IMR-90 (cell line): ENCODE measurements at regions not wholly inside any gene's neighbourhood (a gene's known extent, or its start where the extent isn't known, plus 50 kb on each side); places are given as distances from the start of the nearest gene placed in this dataset.
"Not testable (repeated sequence)": the region's sequence is repeated elsewhere in the genome, so short reads cannot be mapped to it uniquely, and the experiment has no call there.

Experiments used
- ATAC-seq: fragments of 200-7000 bp; cut with Tn5 transposase; 2 replicates; pipeline ENCODE4 v1.9.1; 2020; ENCODE audit warnings: low read depth, mild to moderate bottlenecking, moderate library complexity
- BruUV-seq: library from RNA; stranded (reverse); fragments of 400-500 nt; replicated peaks from 2 replicates; lab custom pipeline; 2021; lab: Mats Ljungman, UMichigan
- CTCF ChIA-PET: fragments of 300-600 bp; formaldehyde crosslinking; extraction: SDS; loops from one replicate; lab custom pipeline; 2021; ENCODE audit warnings: antibody characterized with exemption; lab: Yijun Ruan, JAX
- POLR2A ChIA-PET: fragments of 300-600 bp; sonication (Branson Sonifier 250); formaldehyde crosslinking; loops from one replicate; lab custom pipeline; 2022; ENCODE audit warnings: antibody characterized with exemption; ENCODE audit not compliant: unreplicated experiment; lab: Charles Lee
- DNase-seq: peaks from one replicate; pipeline ENCODE4 v3.0.0; 2013
- H2AFZ ChIP-seq: replicated peaks from 2 replicates; pipeline ENCODE3; 2013; ENCODE audit warnings: low read length, mild to moderate bottlenecking; ENCODE audit not compliant: poor library complexity
- H2AK5ac ChIP-seq: 2 replicates; pipeline ENCODE4 v1.6.1; 2013; ENCODE audit warnings: low read depth, low read length, inconsistent platforms
- H2AK9ac ChIP-seq: replicated peaks from 2 replicates; pipeline ENCODE3; 2013; ENCODE audit warnings: mild to moderate bottlenecking, low read depth, low read length, moderate library complexity; ENCODE audit not compliant: poor library complexity
- H2BK120ac ChIP-seq: 2 replicates; pipeline ENCODE4 v1.6.1; 2013; ENCODE audit warnings: low read depth, low read length, inconsistent platforms
- H2BK15ac ChIP-seq: 3 replicates; pipeline ENCODE4 v1.6.1; 2013; ENCODE audit warnings: low read depth, low read length, inconsistent platforms
- H2BK20ac ChIP-seq: 2 replicates; pipeline ENCODE4 v1.6.1; 2013; ENCODE audit warnings: low read depth, mild to moderate bottlenecking, inconsistent platforms, low read length, moderate library complexity
- H2BK5ac ChIP-seq: 2 replicates; pipeline ENCODE4 v1.6.1; 2013; ENCODE audit warnings: mild to moderate bottlenecking, low read depth, low read length, inconsistent platforms; ENCODE audit not compliant: poor library complexity, severe bottlenecking
- H3K14ac ChIP-seq: replicated peaks from 2 replicates; pipeline ENCODE4 v1.6.1; 2013; ENCODE audit warnings: low read depth, low read length, inconsistent platforms
- H3K18ac ChIP-seq: 2 replicates; pipeline ENCODE4 v1.6.1; 2013; ENCODE audit warnings: low read depth, low read length, control low read depth
- H3K23ac ChIP-seq: 2 replicates; pipeline ENCODE4 v1.6.1; 2013; ENCODE audit warnings: low read depth, low read length, inconsistent platforms
- H3K27ac ChIP-seq: 2 replicates; pipeline ENCODE4 v1.5.1; 2013; ENCODE audit warnings: mild to moderate bottlenecking, control low read depth, low read length; ENCODE audit not compliant: insufficient read depth
- H3K27me3 ChIP-seq: 2 replicates; pipeline ENCODE4 v1.6.1; 2013; ENCODE audit warnings: low read length; ENCODE audit not compliant: control insufficient read depth, insufficient read depth
- H3K36me3 ChIP-seq: 2 replicates; pipeline ENCODE4 v1.6.1; 2013; ENCODE audit warnings: low read length, mixed read lengths; ENCODE audit not compliant: control insufficient read depth, insufficient read depth
- H3K4ac ChIP-seq: 2 replicates; pipeline ENCODE4 v1.6.1; 2013; ENCODE audit warnings: low read depth, low read length, inconsistent platforms
- H3K4me1 ChIP-seq: 2 replicates; pipeline ENCODE4 v1.6.1; 2013; ENCODE audit warnings: low read length, mixed read lengths; ENCODE audit not compliant: control insufficient read depth, insufficient read depth
- H3K4me2 ChIP-seq: 2 replicates; pipeline ENCODE4 v1.6.1; 2013; ENCODE audit warnings: low read depth, mild to moderate bottlenecking, control low read depth, low read length, moderate library complexity
- H3K4me3 ChIP-seq: 2 replicates; pipeline ENCODE4 v1.5.1; 2013; ENCODE audit warnings: low read depth, mild to moderate bottlenecking, control low read depth, low read length, moderate library complexity; ENCODE audit not compliant: insufficient read depth
- H3K56ac ChIP-seq: 2 replicates; pipeline ENCODE4 v1.6.1; 2013; ENCODE audit warnings: low read length, inconsistent platforms; ENCODE audit not compliant: insufficient read depth; ENCODE audit errors: extremely low read depth
- H3K79me1 ChIP-seq, 2 experiments: 2 replicates each; pipeline ENCODE4 v1.6.1; 2013; ENCODE audit warnings: low read length in 2 of 2, inconsistent platforms in 1 of 2, low read depth in 1 of 2
- H3K9ac ChIP-seq: 2 replicates; pipeline ENCODE4 v1.6.1; 2013; ENCODE audit warnings: low read depth, low read length, control low read depth
- H3K9me1 ChIP-seq: 2 replicates; pipeline ENCODE4 v1.6.1; 2013; ENCODE audit warnings: low read length, inconsistent platforms; ENCODE audit not compliant: insufficient read depth
- H3K9me3 ChIP-seq: 2 replicates; pipeline ENCODE4 v1.6.1; 2013; ENCODE audit warnings: low read length; ENCODE audit not compliant: control insufficient read depth, insufficient read depth
- H4K20me1 ChIP-seq: 2 replicates; pipeline ENCODE4 v1.6.1; 2013; ENCODE audit warnings: low read length, inconsistent platforms; ENCODE audit not compliant: insufficient read depth
- H4K5ac ChIP-seq: 2 replicates; pipeline ENCODE4 v1.6.1; 2013; ENCODE audit warnings: mild to moderate bottlenecking, low read depth, low read length, control low read depth
- H4K8ac ChIP-seq, 2 experiments: 2 replicates each; pipeline ENCODE4 v1.6.1; 2013; ENCODE audit warnings: low read depth in 2 of 2, low read length in 2 of 2, control low read depth in 1 of 2, inconsistent platforms in 1 of 2
- H4K91ac ChIP-seq: 2 replicates; pipeline ENCODE4 v1.6.1; 2013; ENCODE audit warnings: low read depth, low read length, inconsistent platforms; ENCODE audit not compliant: insufficient read depth
- WGBS, 2 experiments: methylation state at CpG; one replicate each; pipeline versions ENCODE4 v1.1.5 to v1.1.7; 2013; ENCODE audit warnings: missing lambda C conversion rate in 2 of 2; ENCODE audit not compliant: insufficient read length in 1 of 2; ENCODE audit errors: extremely low coverage in 2 of 2; 5-methylcytosine and 5-hydroxymethylcytosine counted together
- dilution Hi-C: fragments of 300-500 bp; cut with HindIII; formaldehyde crosslinking; loops from one replicate; pipeline ENCODE4 v1.14.3; 2018; ENCODE audit warnings: low sequenced_read_pairs; ENCODE audit not compliant: unreplicated experiment
- in situ Hi-C: fragments of 300-500 bp; cut with MboI; formaldehyde crosslinking; loops from 3 replicates; pipeline ENCODE4 v1.14.3; 2019; ENCODE audit warnings: low sequenced_read_pairs, inconsistent platforms, mixed read lengths
- intact Hi-C: fragments of 100-400 bp; cut with micrococcal nuclease; formaldehyde crosslinking; loops from 2 replicates; pipeline ENCODE4 v1.10.0; 2022

- intact Hi-C loops, H3K9ac ChIP-seq, H2AFZ ChIP-seq: not testable (repeated sequence)
Observed at GRCh38 chr7:85891900-85892299, 705.0 kb upstream of the SEMA3D start.

More at GRCh38 chr7:85891900-85892299, 705.0 kb upstream of the SEMA3D start:
- H3K4ac ChIP-seq, H2BK15ac ChIP-seq, H4K8ac ChIP-seq, H2AK5ac ChIP-seq, H3K27ac ChIP-seq, H2AK9ac ChIP-seq, H2BK20ac ChIP-seq, H4K91ac ChIP-seq, ATAC-seq, DNase-seq, H3K4me1 ChIP-seq, H3K14ac ChIP-seq, POLR2A ChIA-PET, H3K4me3 ChIP-seq, BruUV-seq, dilution Hi-C loops, H4K20me1 ChIP-seq, H3K23ac ChIP-seq, H3K56ac ChIP-seq, H3K4me2 ChIP-seq, CTCF ChIA-PET, H2BK120ac ChIP-seq, H3K9me3 ChIP-seq, H4K5ac ChIP-seq, H3K79me1 ChIP-seq, H3K18ac ChIP-seq, H3K27me3 ChIP-seq, H3K36me3 ChIP-seq, H2BK5ac ChIP-seq, H3K9me1 ChIP-seq: not testable (repeated sequence)
- WGBS, 2 experiments, result no CpG with 5 or more reads among the region's 5 CpGs
- in situ Hi-C loops, result loop anchor here (10.0 to 25.0 kb wide), 2 partner anchors 570 to 1013 kb away; no protein-coding TSS in a partner anchor
